Mucosa of descending colon (tissue), 3 donors: ENCODE measurements at regions not wholly inside any gene's neighbourhood (a gene's known extent, or its start where the extent isn't known, plus 50 kb on each side); places are given as distances from the start of the nearest gene placed in this dataset.

Experiments used
- ATAC-seq: fragments of 200-7000 bp; cut with Tn5 transposase; one replicate; pipeline ENCODE4 v1.9.1; 2020; ENCODE audit warnings: mild to moderate bottlenecking, moderate library complexity
- DNase-seq, 3 donors: peaks; one replicate each; pipeline ENCODE4 v3.0.0-alpha.2; 2020
- H3K36me3 ChIP-seq: fragments of 200-600 bp; one replicate; pipeline ENCODE4 v1.8.0; 2021; ENCODE audit warnings: low read depth, mild to moderate bottlenecking
- H3K4me1 ChIP-seq: fragments of 200-600 bp; one replicate; pipeline ENCODE4 v1.8.0; 2021; ENCODE audit warnings: low read depth, mild to moderate bottlenecking
- H3K4me3 ChIP-seq: fragments of 200-600 bp; one replicate; pipeline ENCODE4 v1.8.0; 2021; ENCODE audit warnings: mild to moderate bottlenecking
- H3K9me3 ChIP-seq: fragments of 200-600 bp; one replicate; pipeline ENCODE4 v1.8.0; 2021; ENCODE audit warnings: mild to moderate bottlenecking
- CTCF ChIP-seq: fragments of 200-600 bp; IDR thresholded peaks from one replicate; pipeline ENCODE4 v1.8.0; 2022; ENCODE audit warnings: antibody characterized with exemption, mild to moderate bottlenecking
- intact Hi-C, 2 donors: fragments of 100-400 bp; cut with DNase I in 1 of 2; cut with micrococcal nuclease in 1 of 2; formaldehyde crosslinking; loops; one replicate each; pipeline versions ENCODE4 v1.11.0 to v1.11.1; 2022; cut with DNase I, micrococcal nuclease
- donor health status: DM: no; HTN: no; CAD: no; lungs with moderate emphysema.
- donor health status: DM: no; HTN: no; CAD: no.
- donor health status: DM: no; HTN: yes; CAD: no.

GRCh38 chr19:31975461-31975860, 369.9 kb upstream of the ZNF507 start:
- no peak for TF ChIP-seq CTCF
- DNase-seq (no peak), ATAC-seq (no peak)
- H3K9me3 ChIP-seq = no peaks in the 10 kb centered on the region
- H3K36me3 ChIP-seq = no peaks in the 10 kb centered on the region
- intact Hi-C loops = no loop called here
- no peak overlapping the region for H3K4me3 ChIP-seq
- H3K4me1 ChIP-seq = no peaks in the 10 kb centered on the region

DNA sequence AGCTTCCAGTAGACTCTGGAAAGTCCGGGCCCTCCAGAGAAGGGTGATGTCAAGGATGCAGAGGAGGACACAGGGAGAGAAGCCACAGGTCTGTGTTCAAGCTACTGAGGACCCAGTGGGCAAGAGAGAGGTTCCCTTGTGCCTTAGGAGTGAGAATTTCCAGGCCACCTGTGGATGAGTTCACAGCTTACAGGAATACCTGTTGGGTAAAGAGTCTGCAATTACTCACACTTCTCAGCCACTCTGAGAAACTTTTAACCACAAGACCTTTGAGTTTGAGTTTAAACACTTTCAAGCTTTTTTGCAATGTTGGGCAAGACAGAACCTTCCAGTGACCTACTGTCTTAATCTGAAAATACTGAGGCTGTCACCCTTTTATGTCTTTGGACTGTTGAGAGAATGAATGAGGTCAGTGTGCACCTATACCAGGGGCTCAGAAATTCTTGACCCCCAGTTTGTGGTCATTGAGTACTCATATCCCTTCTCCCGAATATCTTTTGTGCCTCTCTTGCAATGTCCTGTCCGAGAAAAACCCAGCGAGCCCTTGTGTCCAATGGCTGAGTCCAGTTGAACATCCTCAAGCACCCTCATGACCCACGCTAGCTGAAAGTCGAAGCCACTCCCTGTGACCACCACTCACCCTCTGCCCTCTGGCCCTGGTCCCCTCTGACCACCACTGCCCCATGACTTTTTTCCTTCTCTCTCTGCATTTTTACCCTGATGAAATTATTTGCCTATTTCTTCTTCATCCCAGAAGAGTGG, 368.5 kb upstream of the ZNF507 start:
- Histone ChIP-seq H3K4me1 (no peaks in the 10 kb centered on the region), H3K4me3 (no peak overlapping the region), H3K36me3 (no peaks in the 10 kb centered on the region), H3K9me3 (no peaks in the 10 kb centered on the region)
- no peak for TF ChIP-seq CTCF
- no peak for DNase-seq
- intact Hi-C loops = no loop called here
- no peak for ATAC-seq

DNA sequence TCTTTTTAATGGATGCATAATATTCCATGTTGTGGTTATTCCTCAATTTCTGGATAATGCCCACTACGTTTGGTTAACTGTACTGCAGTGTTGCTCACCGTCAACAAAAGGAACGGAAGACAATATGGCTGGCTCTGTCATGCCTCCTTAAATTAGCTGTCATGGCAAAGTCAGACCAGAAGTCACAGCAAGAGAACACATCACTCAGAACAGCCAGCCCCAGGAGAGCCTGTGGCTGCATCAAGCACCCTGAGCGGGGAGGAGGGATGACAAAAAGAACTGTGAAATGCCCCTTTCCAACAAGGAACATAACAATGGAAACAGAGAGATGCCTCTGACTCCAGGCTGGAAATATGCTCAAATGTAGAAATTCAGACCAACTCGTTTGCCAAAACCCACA, 366.0 kb upstream of the ZNF507 start:
- H3K4me1 ChIP-seq = no peaks in the 10 kb centered on the region
- no peaks in the 10 kb centered on the region for H3K36me3 ChIP-seq
- DNase-seq (no peak), ATAC-seq (no peak)
- no peak for TF ChIP-seq CTCF
- H3K4me3 ChIP-seq = no peak overlapping the region
- no peaks in the 10 kb centered on the region for H3K9me3 ChIP-seq
- intact Hi-C loops = no loop called here

- intact Hi-C loops = no loop called here
- DNase-seq = no peak
- no peak for TF ChIP-seq CTCF
- ATAC-seq = no peak
- no peaks in the 10 kb centered on the region for H3K9me3 ChIP-seq
- H3K36me3 ChIP-seq = no peaks in the 10 kb centered on the region
- H3K4me1 ChIP-seq = no peaks in the 10 kb centered on the region
- no peak overlapping the region for H3K4me3 ChIP-seq
Observed at GRCh38 chr19:31979949-31980670, 365.3 kb upstream of the ZNF507 start.

DNA sequence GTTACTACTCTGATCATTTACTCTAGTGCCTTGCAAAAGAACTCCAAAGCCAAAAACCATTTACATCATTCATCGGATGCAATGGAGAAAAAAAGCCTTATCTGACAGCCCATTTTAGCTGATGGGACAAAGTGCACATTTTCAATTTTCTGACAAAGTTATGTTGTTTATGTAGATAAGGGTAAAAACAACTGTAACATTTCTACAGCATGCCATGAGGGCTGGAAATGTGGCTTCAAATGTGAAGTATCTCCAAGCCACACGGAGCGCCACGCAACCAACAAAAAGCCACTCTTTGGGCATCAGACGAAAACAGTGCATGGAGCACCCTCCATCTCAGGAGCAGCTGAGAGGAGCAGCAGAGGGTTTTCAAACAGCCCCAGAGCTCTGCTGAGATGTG, 364.6 kb upstream of the ZNF507 start:
- intact Hi-C loops = no loop called here

More for the DNA sequence above, 364.6 kb upstream of the ZNF507 start:
- Histone ChIP-seq H3K9me3 (peaks cover 4% of the 10 kb centered on the region), H3K4me1 (no peaks in the 10 kb centered on the region), H3K4me3 (no peak overlapping the region), H3K36me3 (no peaks in the 10 kb centered on the region)
- ATAC-seq (no peak), DNase-seq (no peak)
- no peak for TF ChIP-seq CTCF
